OCI-LY7 (cell line): ENCODE measurements at regions not wholly inside any gene's neighbourhood (a gene's known extent, or its start where the extent isn't known, plus 50 kb on each side); places are given as distances from the start of the nearest gene placed in this dataset.

Experiments
- BruUV-seq: library from RNA; stranded (reverse); fragments of 400-500 nt; replicated peaks from 2 replicates; lab custom pipeline; 2021; lab: Mats Ljungman, UMichigan
- CTCF ChIA-PET: fragments of 300-600 bp; sonication (Branson Sonifier 250); formaldehyde crosslinking; loops from one replicate; lab custom pipeline; 2022; ENCODE audit warnings: antibody characterized with exemption; ENCODE audit not compliant: unreplicated experiment; lab: Charles Lee
- POLR2A ChIA-PET: fragments of 300-600 bp; sonication (Branson Sonifier 250); formaldehyde crosslinking; loops from one replicate; lab custom pipeline; 2022; ENCODE audit warnings: antibody characterized with exemption; lab: Charles Lee
- DNase-seq: peaks from one replicate; pipeline ENCODE4 v3.0.0-alpha.2; 2015; ENCODE audit warnings: low spot score
- H2AFZ ChIP-seq: fragments of 200-600 bp; sonication (generic), shearing (Covaris generic); 2 replicates; pipeline ENCODE4 v1.6.1; 2014; ENCODE audit warnings: mild to moderate bottlenecking, antibody characterized with exemption, low read length, moderate library complexity
- H3K27ac ChIP-seq: fragments of 200-600 bp; sonication (generic); 2 replicates; pipeline ENCODE4 v1.5.1; 2014; ENCODE audit warnings: mixed run types, low read depth, mild to moderate bottlenecking, moderate library complexity, low read length, inconsistent platforms; ENCODE audit not compliant: poor library complexity, severe bottlenecking
- H3K36me3 ChIP-seq: fragments of 200-600 bp; sonication (generic); 2 replicates; pipeline ENCODE4 v1.6.1; 2014; ENCODE audit warnings: mild to moderate bottlenecking, antibody characterized with exemption, low read length, moderate library complexity, mixed read lengths; ENCODE audit not compliant: insufficient read depth
- H3K4me1 ChIP-seq: fragments of 200-600 bp; sonication (generic); 2 replicates; pipeline ENCODE4 v1.5.1; 2014; ENCODE audit warnings: mild to moderate bottlenecking, low read length; ENCODE audit not compliant: insufficient read depth, poor library complexity, severe bottlenecking
- H3K4me2 ChIP-seq: fragments of 200-600 bp; sonication (generic); 2 replicates; pipeline ENCODE4 v1.6.1; 2014; ENCODE audit warnings: mild to moderate bottlenecking, low read length
- H3K4me3 ChIP-seq: fragments of 200-600 bp; sonication (generic); 2 replicates; pipeline ENCODE4 v1.5.1; 2014; ENCODE audit warnings: mild to moderate bottlenecking, low read depth, low read length; ENCODE audit not compliant: poor library complexity, severe bottlenecking
- H3K79me2 ChIP-seq: fragments of 200-600 bp; sonication (generic); 2 replicates; pipeline ENCODE4 v1.6.1; 2016; ENCODE audit warnings: low read depth, mild to moderate bottlenecking, low read length, moderate library complexity, mixed read lengths; ENCODE audit not compliant: insufficient read depth
- H3K9me2 ChIP-seq: fragments of 200-600 bp; sonication (generic); 2 replicates; pipeline ENCODE4 v1.6.1; 2016; ENCODE audit warnings: mild to moderate bottlenecking, low read length, mixed read lengths; ENCODE audit not compliant: insufficient read depth
- H3K9me3 ChIP-seq: fragments of 200-600 bp; sonication (generic); 2 replicates; pipeline ENCODE4 v1.6.1; 2014; ENCODE audit warnings: mild to moderate bottlenecking, mixed run types, low read length, mixed read lengths
- H4K20me1 ChIP-seq: fragments of 200-600 bp; sonication (generic); 2 replicates; pipeline ENCODE4 v1.6.1; 2014; ENCODE audit warnings: mild to moderate bottlenecking, antibody characterized with exemption, low read length, moderate library complexity, mixed read lengths; ENCODE audit not compliant: insufficient read depth
- CTCF ChIP-seq: fragments of 200-600 bp; sonication (generic); conservative IDR thresholded peaks from 2 replicates; pipeline ENCODE4 v1.5.1; 2014; ENCODE audit warnings: mild to moderate bottlenecking, antibody characterized with exemption, low read length, moderate library complexity, mixed read lengths
- EZH2phosphoT487 ChIP-seq: fragments of 200-600 bp; sonication (generic); IDR thresholded peaks from 2 replicates; pipeline ENCODE4 v1.6.1; 2018; ENCODE audit warnings: low read depth, borderline replicate concordance, mild to moderate bottlenecking, mixed run types, antibody characterized with exemption, low read length, moderate library complexity, mixed read lengths
- intact Hi-C: fragments of 100-400 bp; cut with micrococcal nuclease; formaldehyde crosslinking; loops from one replicate; pipeline ENCODE4 v1.10.0; 2022; ENCODE audit not compliant: unreplicated experiment

- H3K4me3 ChIP-seq: no peak overlapping the region
- ChIA-PET CTCF (no interaction called here), POLR2A (no interaction called here)
- no peak for DNase-seq
- no peak overlapping the region for H2AFZ ChIP-seq
- no peaks in the 10 kb centered on the region for H4K20me1 ChIP-seq
- H3K4me1 ChIP-seq: no peaks in the 10 kb centered on the region
- H3K36me3 ChIP-seq: no peaks in the 10 kb centered on the region
- intact Hi-C loops: no loop called here
- H3K9me3 ChIP-seq: peaks cover 15% of the 10 kb centered on the region
- H3K4me2 ChIP-seq: no peak overlapping the region
- no peaks in the 10 kb centered on the region for H3K9me2 ChIP-seq
- BruUV-seq: no TSS peak
- no peak overlapping the region for H3K27ac ChIP-seq
- H3K79me2 ChIP-seq: no peaks in the 10 kb centered on the region
- TF ChIP-seq CTCF (no peak), EZH2phosphoT487 (no peak)
These were observed 132.6 kb downstream of the DNAJB6 start for GRCh38 chr7:157469181-157470016.

GRCh38 chr7:157470017-157470322 is 133.2 kb downstream of the DNAJB6 start:
- intact Hi-C loops: no loop called here
- H3K4me2 ChIP-seq: no peak overlapping the region
- no peaks in the 10 kb centered on the region for H3K36me3 ChIP-seq
- no peak overlapping the region for H3K27ac ChIP-seq
- no peak for DNase-seq
- no peaks in the 10 kb centered on the region for H4K20me1 ChIP-seq
- ChIA-PET POLR2A (no interaction called here), CTCF (no interaction called here)
- H3K9me3 ChIP-seq: peaks cover 15% of the 10 kb centered on the region
- BruUV-seq: no TSS peak
- no peaks in the 10 kb centered on the region for H3K4me1 ChIP-seq
- H3K9me2 ChIP-seq: no peaks in the 10 kb centered on the region
- H2AFZ ChIP-seq: no peak overlapping the region
- H3K4me3 ChIP-seq: no peak overlapping the region
- H3K79me2 ChIP-seq: no peaks in the 10 kb centered on the region
- TF ChIP-seq EZH2phosphoT487 (no peak), CTCF (no peak)

- TF ChIP-seq EZH2phosphoT487 (no peak), CTCF (no peak)
- POLR2A ChIA-PET: no interaction called here
These were observed 133.9 kb downstream of the DNAJB6 start for GRCh38 chr7:157470701-157471131.

More at GRCh38 chr7:157470701-157471131, 133.9 kb downstream of the DNAJB6 start:
- Histone ChIP-seq H3K9me2 (no peaks in the 10 kb centered on the region), H3K79me2 (no peaks in the 10 kb centered on the region), H3K4me1 (no peaks in the 10 kb centered on the region), H3K9me3 (peaks cover 15% of the 10 kb centered on the region), H4K20me1 (no peaks in the 10 kb centered on the region), H3K4me2 (no peak overlapping the region), H3K27ac (no peak overlapping the region), H3K36me3 (no peaks in the 10 kb centered on the region), H3K4me3 (no peak overlapping the region), H2AFZ (no peak overlapping the region)
- CTCF ChIA-PET: no interaction called here
- no peak for DNase-seq
- BruUV-seq: no TSS peak
- intact Hi-C loops: no loop called here
